ENCODE measurements at regions not wholly inside any gene's neighbourhood (a gene's known extent, or its start where the extent isn't known, plus 50 kb on each side); places are given as distances from the start of the nearest gene placed in this dataset.

DNA sequence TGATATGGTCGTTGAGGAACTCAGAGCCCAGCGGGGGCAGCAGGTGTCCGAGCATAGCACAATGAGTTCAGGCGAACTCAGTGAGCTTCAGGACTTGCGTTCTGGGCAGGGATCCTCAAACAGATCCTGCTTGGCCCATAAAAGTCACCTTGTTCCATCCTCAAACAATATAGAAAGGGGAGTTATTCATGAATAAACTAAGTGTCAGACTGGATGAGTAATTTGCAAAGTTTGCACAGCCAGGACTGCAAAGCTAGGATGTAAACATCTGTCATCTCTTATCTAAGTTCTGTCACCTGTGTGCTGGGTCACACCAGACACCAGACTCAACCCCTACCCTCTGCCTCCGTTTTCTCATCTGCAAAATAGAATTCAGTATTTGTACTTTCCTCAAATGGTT lies 58.0 kb upstream of the PFKP start:
- no peak for DNase-seq (ENCODE audit: low read depth in 1 of 2, low spot score in 1 of 2)
- H3K36me3 ChIP-seq: no peaks in the 10 kb centered on the region
- no peak overlapping the region for H3K4me3 ChIP-seq
- H3K27me3 ChIP-seq: no peaks in the 10 kb centered on the region
- TF ChIP-seq, protein P1, sequence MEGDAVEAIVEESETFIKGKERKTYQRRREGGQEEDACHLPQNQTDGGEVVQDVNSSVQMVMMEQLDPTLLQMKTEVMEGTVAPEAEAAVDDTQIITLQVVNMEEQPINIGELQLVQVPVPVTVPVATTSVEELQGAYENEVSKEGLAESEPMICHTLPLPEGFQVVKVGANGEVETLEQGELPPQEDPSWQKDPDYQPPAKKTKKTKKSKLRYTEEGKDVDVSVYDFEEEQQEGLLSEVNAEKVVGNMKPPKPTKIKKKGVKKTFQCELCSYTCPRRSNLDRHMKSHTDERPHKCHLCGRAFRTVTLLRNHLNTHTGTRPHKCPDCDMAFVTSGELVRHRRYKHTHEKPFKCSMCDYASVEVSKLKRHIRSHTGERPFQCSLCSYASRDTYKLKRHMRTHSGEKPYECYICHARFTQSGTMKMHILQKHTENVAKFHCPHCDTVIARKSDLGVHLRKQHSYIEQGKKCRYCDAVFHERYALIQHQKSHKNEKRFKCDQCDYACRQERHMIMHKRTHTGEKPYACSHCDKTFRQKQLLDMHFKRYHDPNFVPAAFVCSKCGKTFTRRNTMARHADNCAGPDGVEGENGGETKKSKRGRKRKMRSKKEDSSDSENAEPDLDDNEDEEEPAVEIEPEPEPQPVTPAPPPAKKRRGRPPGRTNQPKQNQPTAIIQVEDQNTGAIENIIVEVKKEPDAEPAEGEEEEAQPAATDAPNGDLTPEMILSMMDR (IDR thresholded peaks at IDR 0.05; ENCODE audit: low read depth, low read length): no peak
- no peaks in the 10 kb centered on the region for H3K9me3 ChIP-seq (ENCODE audit: low read depth)
- no peak overlapping the region for H3K27ac ChIP-seq
- H3K4me1 ChIP-seq (ENCODE audit: low read depth): no peaks in the 10 kb centered on the region

DNA sequence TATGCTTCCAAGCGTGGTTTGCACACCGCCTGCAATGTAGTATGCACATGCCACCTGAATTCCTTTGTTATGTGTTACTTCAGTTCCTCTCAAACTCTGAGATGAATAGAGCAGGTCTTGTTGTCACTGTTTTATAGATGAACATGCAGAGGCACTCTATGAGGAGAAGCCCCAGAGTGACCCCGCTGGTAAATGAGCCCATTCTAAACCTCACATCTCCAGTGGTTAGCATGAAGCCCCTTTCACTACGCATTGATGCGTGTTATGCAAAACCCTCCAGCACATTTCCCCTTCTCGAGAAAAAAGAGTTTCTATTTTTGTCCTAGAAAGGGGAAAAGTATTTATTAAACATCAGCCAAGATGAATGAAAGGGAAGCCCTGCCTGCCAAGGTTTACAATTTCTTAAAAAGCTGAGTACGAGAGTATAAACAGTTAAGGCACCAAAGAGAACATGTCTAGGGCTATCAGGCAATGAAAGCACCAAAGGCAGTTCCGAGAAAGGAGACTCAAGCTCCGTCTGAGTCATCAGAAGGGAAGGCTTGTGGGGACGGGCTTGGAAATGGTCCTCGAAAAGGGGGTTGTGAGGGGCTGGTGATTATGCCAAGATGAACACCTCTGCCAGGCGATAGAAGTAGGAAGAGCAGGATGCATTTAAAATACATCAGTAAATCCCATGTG lies 58.7 kb upstream of the PFKP start:
- H3K9me3 ChIP-seq (ENCODE audit: low read depth): no peaks in the 10 kb centered on the region
- H3K27me3 ChIP-seq: no peaks in the 10 kb centered on the region
- H3K27ac ChIP-seq: no peak overlapping the region
- H3K36me3 ChIP-seq: no peaks in the 10 kb centered on the region
- no peak overlapping the region for H3K4me3 ChIP-seq
- H3K4me1 ChIP-seq (ENCODE audit: low read depth): no peaks in the 10 kb centered on the region
- DNase-seq (ENCODE audit: low read depth in 1 of 2, low spot score in 1 of 2): no peak
- TF ChIP-seq, protein P1 (IDR thresholded peaks at IDR 0.05; ENCODE audit: low read depth, low read length): no peak

DNA sequence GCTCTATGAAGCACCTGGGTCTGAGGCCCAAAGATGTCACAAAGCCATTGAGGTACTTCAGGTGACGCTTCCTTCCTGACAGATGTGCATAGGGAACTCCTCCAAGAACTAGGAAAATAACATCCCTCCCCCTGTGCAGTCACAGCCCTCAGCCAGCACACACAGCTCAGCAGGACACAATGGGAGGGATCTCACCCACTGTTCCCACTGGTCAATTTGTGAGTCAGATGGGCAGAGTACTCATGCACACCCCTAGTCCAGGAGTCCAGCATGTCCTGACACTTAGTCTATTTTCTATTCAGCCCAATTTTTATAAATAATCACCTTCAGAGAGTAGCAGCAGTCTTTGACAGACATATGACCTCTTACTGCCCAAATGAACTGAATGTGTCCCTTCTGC lies 60.7 kb upstream of the PFKP start:
- Histone ChIP-seq H3K27ac (no peak overlapping the region), H3K36me3 (no peaks in the 10 kb centered on the region), H3K4me1 (ENCODE audit: low read depth) (no peaks in the 10 kb centered on the region), H3K4me3 (no peak overlapping the region), H3K9me3 (ENCODE audit: low read depth) (no peaks in the 10 kb centered on the region), H3K27me3 (no peaks in the 10 kb centered on the region)
- no peak for DNase-seq (ENCODE audit: low read depth in 1 of 2, low spot score in 1 of 2)
- TF ChIP-seq, protein P1 (IDR thresholded peaks at IDR 0.05; ENCODE audit: low read depth, low read length): no peak

DNA sequence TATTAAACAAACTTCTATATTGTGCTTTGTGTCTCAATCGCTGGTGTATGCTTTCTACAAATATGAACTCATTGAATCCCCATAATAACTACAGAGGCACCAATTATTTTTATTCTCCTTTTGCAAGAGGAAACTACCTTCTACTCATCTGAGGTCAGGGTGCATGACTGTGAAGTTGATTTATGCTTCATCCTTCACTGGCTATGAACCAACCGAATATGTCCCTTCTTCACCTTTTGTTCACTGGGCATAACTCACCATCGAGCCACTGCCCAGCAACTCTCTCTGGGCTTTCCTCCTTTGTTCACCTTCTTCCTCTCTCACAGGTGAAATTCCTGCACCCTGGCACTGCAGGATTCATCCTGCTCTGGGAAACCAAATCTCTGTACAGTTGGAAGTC lies 61.3 kb upstream of the PFKP start:
- TF ChIP-seq, protein P1 (IDR thresholded peaks at IDR 0.05; ENCODE audit: low read depth, low read length): no peak
- Histone ChIP-seq H3K4me1 (ENCODE audit: low read depth) (no peaks in the 10 kb centered on the region), H3K4me3 (no peak overlapping the region), H3K27ac (no peak overlapping the region), H3K9me3 (ENCODE audit: low read depth) (no peaks in the 10 kb centered on the region), H3K27me3 (no peaks in the 10 kb centered on the region), H3K36me3 (no peaks in the 10 kb centered on the region)
- DNase-seq (ENCODE audit: low read depth in 1 of 2, low spot score in 1 of 2): no peak

DNA sequence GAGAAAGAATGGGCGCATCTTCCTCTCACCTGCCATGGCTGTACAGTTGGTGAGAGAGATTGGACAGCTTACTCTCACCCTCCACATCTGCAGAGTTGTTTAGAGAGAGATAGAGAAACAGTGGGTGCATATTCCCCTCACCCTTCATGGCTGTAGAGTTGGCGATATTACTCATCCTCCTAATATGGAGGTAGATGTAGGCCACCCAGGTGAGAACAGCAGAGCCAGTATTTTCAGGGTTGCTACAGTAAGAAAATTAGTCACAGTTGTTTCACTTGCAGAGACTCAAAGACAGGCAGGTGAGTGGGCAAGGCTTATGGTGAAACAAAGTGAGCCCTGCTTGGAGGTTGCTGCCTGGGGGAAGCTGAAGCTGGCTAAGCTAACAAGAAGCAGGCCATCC lies 65.0 kb upstream of the PFKP start:
- no peak overlapping the region for H3K4me3 ChIP-seq
- no peaks in the 10 kb centered on the region for H3K27me3 ChIP-seq
- H3K4me1 ChIP-seq (ENCODE audit: low read depth): no peaks in the 10 kb centered on the region
- DNase-seq (ENCODE audit: low read depth in 1 of 2, low spot score in 1 of 2): no peak
- H3K9me3 ChIP-seq (ENCODE audit: low read depth): no peaks in the 10 kb centered on the region
- TF ChIP-seq, protein P1 (IDR thresholded peaks at IDR 0.05; ENCODE audit: low read depth, low read length): no peak
- H3K27ac ChIP-seq: no peak overlapping the region
- H3K36me3 ChIP-seq: no peaks in the 10 kb centered on the region

Data from cardiac muscle cell (in vitro differentiated cells and primary cell).